GM20000 (cell line): ENCODE measurements at regions not wholly inside any gene's neighbourhood (a gene's known extent, or its start where the extent isn't known, plus 50 kb on each side); places are given as distances from the start of the nearest gene placed in this dataset.

Experiments
- DNase-seq: peaks from one replicate; pipeline ENCODE4 v3.0.0; 2012; ENCODE audit warnings: low spot score
- TF ChIP-seq, protein P1 (sequence below): IDR thresholded peaks from 2 replicates; pipeline ENCODE4 v1.5.1; 2012; ENCODE audit warnings: mild to moderate bottlenecking, control low read depth; ENCODE audit errors: extremely low read depth, missing control alignments

DNA sequence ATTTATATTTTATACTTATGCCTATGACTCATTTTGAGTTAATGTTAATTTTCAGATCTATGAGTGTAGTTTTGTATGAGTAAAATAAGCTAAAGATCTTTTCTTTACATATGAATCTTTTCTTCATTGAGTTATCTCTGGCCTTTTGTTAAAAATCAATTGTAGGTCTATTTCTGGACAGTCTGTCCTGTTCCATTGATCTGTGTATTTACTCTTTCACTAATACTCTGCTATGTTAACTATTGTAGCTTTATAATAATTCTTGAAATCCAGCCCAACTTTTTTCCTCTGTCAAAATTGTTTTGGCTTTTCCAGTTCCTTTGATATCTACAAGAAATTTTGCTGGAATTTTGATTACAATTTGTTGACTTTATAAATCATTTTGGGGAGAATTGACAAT, 177.0 kb downstream of the RBM46 start:
- DNase-seq: no peak
- TF ChIP-seq, protein P1, sequence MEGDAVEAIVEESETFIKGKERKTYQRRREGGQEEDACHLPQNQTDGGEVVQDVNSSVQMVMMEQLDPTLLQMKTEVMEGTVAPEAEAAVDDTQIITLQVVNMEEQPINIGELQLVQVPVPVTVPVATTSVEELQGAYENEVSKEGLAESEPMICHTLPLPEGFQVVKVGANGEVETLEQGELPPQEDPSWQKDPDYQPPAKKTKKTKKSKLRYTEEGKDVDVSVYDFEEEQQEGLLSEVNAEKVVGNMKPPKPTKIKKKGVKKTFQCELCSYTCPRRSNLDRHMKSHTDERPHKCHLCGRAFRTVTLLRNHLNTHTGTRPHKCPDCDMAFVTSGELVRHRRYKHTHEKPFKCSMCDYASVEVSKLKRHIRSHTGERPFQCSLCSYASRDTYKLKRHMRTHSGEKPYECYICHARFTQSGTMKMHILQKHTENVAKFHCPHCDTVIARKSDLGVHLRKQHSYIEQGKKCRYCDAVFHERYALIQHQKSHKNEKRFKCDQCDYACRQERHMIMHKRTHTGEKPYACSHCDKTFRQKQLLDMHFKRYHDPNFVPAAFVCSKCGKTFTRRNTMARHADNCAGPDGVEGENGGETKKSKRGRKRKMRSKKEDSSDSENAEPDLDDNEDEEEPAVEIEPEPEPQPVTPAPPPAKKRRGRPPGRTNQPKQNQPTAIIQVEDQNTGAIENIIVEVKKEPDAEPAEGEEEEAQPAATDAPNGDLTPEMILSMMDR: no peak

DNA sequence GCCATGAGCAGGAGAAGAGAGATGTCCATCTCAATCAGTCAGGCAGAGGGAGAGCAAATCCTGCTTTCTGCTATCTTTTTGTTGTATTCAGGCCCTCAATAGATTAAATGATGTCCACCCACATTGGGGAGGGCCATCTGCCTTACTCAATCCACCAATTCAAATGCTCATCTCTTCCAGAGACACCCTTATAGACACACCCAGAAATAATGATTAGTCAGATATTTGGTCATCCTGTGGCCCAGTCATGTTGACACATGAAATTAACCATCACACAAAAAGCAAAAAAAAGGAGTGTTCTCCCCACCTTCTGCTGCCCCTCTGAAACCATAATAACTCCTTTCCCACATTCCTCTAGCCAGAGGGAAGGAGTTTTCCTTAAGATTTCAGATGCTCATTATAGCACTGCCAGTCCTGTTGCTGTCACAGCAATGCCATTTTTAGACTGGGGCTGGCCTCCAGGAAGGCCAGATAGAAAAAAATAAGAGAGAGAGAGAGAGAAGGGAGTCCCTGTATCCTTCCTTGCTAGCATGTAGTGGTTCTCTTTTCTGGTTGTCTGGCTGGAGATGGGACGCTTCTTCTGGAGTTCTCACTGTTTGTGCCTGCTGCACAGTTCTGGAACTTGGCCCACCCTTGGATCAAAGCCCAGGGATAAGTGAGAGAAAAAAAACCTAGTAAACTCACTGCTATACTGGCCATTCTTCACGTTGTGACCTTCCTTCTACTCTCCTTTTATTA, 177.7 kb downstream of the RBM46 start:
- TF ChIP-seq, protein P1: no peak
- DNase-seq: no peak

DNA sequence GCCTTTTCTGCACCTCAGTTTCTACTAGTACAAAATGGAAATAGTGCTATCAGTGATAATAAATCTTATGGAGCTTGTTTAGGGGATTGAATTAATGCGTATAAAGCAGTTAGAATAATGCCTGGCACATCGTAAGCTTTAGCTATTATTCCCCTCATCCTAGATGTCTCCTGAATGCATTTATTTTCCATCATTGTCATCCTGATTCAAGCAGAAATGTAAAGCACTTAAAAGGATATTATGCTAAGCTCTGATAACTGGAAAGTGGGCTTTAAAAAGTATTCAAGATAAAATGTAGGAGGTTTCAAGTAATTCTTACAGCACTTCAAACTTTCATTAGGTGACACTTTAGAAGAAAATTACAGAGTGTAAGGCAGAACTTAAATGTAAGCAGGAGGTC, 178.7 kb downstream of the RBM46 start:
- TF ChIP-seq, protein P1: no peak
- no peak for DNase-seq

DNA sequence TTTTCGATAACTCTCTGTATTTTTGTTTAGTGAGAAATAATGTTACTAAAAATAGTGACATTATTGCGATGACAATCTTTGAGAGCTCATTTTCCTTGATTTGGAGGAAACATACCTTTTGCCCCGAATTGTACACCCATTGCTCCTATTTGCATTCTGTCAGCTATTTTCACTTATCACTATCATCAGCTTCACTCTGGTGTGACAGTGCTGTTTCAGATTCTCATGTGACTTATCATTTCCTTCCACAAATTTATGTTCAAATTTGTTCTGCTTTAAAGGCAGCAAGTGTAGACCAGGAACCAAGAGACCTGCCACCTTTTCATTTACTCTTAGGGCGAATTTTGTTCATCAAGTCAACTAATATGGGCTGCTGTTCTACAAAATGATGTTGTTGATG, 179.4 kb downstream of the RBM46 start:
- TF ChIP-seq, protein P1: no peak
- DNase-seq: no peak

DNA sequence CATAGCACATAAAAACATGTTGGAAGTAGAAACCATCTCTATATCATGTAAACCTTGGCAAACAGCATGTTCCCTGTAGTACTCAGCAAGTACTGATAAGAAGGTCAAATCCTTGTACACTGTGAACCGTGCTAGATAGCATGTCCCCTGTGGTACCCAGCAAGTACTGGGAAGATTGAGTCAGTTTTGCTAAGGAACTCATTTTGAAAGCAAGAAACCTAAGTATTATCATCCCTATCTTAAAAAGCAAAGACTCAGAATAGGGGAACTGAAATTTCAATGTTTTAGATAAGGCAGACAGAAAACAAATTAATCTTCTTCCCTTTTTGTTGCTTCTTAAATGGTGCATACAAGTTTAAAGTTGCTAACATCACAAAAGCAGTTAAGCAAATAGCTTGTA, 180.2 kb downstream of the RBM46 start:
- TF ChIP-seq, protein P1: no peak
- DNase-seq: peak; percentile 17

DNA sequence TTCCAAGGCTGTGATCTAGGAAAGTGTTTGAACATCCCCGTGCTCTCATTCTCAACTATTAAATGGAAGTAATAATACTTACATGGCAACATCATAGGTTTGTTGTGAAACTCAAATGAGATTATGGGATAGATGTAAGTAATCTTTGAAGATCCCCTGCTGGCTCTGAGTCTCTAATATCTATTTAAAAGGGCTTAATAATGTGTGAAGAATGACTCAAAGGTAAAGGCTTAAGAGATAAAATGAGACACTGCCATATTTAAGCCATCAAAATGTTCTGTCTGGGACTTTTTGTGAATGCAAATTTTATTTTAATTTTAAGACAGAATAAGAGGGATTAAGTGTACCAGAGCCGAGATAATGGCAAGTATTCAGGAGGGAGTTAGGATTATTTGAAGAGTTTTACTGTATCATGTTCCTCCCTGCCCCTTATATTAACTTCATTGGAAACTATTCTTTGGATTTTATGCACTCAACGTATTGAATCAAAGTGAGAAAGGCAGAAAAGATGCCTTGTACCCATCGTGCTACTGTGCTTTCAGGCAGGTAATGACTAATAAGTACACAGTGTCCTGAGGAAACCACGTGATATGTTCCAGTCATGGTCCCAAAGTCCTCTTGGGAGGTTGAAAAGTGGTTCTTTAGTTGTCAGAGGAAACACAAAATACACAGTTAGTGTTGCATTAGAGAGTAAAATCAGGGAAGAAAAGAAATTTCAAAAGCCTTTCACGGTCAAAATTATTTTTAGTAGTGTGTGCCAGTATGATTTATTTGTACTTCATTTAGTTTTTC, 192.4 kb downstream of the RBM46 start:
- TF ChIP-seq, protein P1: no peak
- no peak for DNase-seq

DNA sequence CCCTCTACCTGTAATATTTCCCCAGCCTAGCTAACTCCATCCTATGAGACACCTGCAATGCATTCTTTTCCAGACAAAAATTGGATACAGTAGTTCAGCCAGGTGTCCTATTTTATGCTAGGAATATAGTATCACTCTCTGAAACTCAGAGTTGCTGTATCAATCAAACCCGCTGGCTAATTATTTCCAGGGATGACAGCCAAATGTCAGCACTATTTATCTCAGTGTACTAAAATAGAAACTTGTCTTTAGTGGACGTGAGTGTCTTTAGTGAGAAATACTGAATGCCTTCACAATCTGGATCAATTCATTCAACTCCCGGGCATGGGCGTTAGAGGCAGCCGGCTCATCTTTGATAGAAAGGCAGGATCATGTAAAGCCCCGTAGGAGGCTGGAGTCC, 196.2 kb downstream of the RBM46 start:
- TF ChIP-seq, protein P1: no peak
- DNase-seq: no peak
